ENCODE measurements at regions not wholly inside any gene's neighbourhood (a gene's known extent, or its start where the extent isn't known, plus 50 kb on each side); places are given as distances from the start of the nearest gene placed in this dataset.

- no peak for DNase-seq (ENCODE audit: low read depth in 2 of 3, low spot score in 2 of 3)
These were observed 344.1 kb upstream of the WWC1 start for GRCh38 chr5:167947306-167947705.

GRCh38 chr5:167948251-167948650, 343.2 kb upstream of the WWC1 start:
- DNase-seq (ENCODE audit: low read depth in 2 of 3, low spot score in 2 of 3): peak in 2 of 3 donors; percentile 44 to 77

- no peak for DNase-seq (ENCODE audit: low read depth in 2 of 3, low spot score in 2 of 3)
These were observed 342.0 kb upstream of the WWC1 start for GRCh38 chr5:167949435-167949834.

DNA sequence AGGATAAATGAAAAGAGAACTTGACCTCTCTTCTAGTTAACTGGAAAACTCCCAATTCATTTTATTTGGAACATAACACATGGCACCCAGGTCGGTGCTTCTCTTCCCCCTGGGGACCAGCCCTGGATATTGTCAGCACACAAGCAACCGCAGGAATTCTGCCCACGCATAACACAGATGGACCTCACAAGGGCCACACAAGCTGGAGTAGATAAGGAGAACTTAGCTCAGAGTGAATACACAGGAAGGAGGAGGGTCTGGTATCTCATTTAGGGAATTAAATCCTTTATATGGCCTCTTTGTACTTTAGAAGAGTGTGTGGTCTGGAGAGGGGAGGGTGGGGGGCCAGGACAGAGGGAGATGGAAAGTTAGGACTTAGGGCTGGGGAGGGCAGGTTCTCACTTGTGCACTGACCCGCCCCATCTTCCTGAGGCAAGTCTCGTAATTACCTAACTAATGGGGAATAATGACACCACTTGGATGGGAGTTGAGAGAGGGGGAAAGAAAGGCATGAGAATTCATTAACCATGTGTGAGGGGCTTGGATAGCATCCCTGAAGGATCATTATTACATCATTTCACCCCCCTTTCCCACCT, 341.2 kb upstream of the WWC1 start:
- no peak for DNase-seq (ENCODE audit: low read depth in 2 of 3, low spot score in 2 of 3)

- no peak for DNase-seq (ENCODE audit: low read depth in 2 of 3, low spot score in 2 of 3)
These were observed 340.3 kb upstream of the WWC1 start for GRCh38 chr5:167951116-167951515.

GRCh38 chr5:167952278-167952995, 339.0 kb upstream of the WWC1 start:
- no peak for DNase-seq (ENCODE audit: low read depth in 2 of 3, low spot score in 2 of 3)

DNA sequence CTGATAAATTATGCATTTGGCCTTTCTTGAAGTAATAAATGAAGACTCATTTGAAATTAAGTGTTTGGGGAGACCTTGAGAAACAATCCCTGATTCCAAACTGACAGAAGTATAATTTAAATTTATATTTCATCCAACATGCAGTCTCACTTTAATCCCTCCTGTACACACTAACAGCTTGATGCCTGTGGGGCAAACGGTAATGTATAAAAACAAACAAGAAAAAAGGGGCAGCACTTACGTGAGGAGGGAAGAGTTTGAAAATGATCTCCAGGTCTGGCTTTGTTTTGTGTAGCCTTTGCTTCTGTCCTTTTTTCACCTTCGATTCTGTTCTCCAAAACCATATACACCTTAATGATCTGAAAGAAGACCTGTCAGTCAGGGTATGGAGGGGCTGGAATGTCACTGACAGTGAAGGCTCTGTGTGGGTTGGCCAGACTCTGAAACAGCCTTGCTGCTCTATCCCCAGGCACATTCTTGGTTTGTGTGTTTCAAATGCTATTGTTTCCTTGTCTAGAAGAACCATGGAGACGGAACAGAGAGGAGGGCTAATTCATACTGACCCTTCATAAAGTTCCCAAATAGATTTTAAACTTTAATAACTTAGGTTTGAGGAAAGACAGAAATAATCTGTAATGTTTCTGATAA, 338.2 kb upstream of the WWC1 start:
- DNase-seq (ENCODE audit: low read depth in 2 of 3, low spot score in 2 of 3): no peak

GRCh38 chr5:167961731-167962130, 329.7 kb upstream of the WWC1 start:
- no peak for DNase-seq (ENCODE audit: low read depth in 2 of 3, low spot score in 2 of 3)

DNA sequence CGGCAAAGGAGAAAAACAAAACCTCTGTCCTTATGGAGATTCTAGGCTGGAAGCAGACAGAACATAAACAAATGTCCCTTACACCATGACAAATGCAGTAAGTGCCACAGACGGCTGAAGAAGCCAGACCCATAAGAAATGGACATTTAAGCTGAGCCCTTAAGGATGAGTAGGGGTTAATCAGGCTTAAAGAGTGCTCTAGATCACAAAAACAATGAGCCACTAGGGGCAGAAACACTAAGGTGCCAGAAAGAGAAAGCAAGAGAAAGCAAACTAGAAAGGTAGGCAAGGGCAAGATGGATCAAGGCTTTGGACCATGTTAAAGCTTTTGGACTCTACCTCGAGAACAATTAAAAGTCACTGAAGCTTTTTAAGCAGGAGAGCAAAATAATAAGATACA, 326.9 kb upstream of the WWC1 start:
- DNase-seq (ENCODE audit: low read depth in 2 of 3, low spot score in 2 of 3): peak in 1 of 3 donors; percentile 22

GRCh38 chr5:167965710-167966109, 325.7 kb upstream of the WWC1 start:
- DNase-seq (ENCODE audit: low read depth in 2 of 3, low spot score in 2 of 3): no peak

DNA sequence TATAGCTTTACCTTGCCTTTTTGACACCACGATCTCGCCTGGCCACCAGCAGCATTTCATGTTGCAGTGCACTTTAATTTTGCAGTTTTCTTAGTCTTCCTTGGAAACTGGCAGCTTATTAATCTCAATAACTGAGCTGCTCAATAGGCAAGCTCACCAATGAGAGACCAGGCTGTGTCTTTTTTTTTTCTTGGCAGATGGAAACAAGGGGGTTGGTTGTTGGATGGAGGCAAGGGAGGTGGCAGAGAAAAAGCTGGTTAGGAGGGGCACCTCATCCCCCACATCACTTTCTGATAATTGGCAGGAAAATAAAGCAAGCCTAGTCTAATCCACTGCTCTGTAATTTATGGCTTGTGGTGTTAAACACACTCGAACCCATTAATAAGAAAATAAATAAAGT, 324.5 kb upstream of the WWC1 start:
- no peak for DNase-seq (ENCODE audit: low read depth in 2 of 3, low spot score in 2 of 3)

DNA sequence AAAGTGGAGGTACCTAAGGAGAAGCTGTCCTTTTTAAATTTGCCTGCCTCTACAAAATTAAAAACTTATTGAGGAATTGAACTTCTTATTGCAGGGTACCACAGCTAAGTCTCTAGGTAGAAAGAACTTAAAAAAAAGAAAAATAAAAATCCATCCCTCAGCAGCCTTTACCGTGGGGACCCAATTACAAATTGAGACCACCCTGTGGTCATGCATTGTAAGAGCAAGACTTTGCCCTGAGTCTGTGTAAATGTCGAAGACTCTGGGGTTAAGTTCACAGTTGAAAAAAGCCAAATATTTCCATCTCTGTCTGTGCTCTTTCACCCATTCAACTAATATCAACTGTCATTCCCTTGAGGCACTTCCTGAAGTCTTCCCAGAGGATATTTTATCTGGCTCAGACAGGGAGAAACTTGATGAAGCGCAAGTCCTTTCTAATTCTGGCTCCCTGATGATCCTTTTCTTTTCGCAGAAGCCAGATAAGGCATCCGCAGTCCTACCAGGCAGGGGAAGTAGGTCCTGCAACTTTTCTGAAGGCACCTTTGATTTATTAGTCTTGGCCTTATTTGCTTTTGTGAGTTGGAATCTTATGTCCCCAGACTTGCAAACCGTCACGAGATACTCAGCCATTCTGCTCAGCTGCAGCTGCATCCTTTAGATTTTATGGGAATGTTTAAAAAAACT, 323.8 kb upstream of the WWC1 start:
- peak in 1 of 3 donors; percentile 21 for DNase-seq (ENCODE audit: low read depth in 2 of 3, low spot score in 2 of 3)

GRCh38 chr5:167968837-167969236, 322.6 kb upstream of the WWC1 start:
- DNase-seq (ENCODE audit: low read depth in 2 of 3, low spot score in 2 of 3): no peak

DNA sequence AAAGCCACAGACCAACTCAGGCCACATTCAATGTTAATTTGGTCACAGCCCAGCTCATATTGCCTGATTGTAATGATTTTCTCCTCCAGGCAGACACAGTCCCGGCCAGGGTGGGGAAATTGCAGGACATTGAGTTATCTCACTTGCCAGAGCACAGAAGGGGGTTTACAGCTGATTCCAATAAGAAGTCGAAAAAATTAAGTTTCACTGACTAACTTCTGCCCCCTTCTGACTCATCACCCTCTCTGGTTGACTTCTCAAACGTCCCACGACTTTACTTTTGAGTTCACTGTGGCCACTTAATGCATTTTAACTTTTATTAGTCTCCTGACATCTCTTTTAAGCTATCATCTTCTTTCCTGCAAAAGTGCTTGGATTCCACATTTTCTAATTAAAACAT, 321.4 kb upstream of the WWC1 start:
- no peak for DNase-seq (ENCODE audit: low read depth in 2 of 3, low spot score in 2 of 3)

DNA sequence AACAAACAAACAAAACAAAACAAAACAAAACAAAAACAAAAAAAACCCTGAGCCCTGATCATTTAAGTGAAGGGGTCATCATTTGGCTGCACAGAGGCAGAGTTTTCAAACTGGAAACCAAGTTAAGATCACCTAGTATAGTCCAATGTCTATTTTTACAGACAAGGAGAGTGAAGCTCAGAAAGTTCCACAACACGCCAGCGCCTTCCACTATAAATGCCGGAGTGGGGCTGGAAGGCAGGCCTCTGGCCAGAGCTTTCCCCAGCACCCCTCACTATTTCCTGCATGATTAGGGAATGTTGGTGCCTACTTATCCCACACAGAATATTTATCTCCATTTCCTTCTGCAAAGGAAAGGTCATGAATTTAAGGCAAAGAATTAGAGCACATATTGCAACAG, 319.7 kb upstream of the WWC1 start:
- no peak for DNase-seq (ENCODE audit: low read depth in 2 of 3, low spot score in 2 of 3)

GRCh38 chr5:167973126-167973525, 318.3 kb upstream of the WWC1 start:
- no peak for DNase-seq (ENCODE audit: low read depth in 2 of 3, low spot score in 2 of 3)

DNA sequence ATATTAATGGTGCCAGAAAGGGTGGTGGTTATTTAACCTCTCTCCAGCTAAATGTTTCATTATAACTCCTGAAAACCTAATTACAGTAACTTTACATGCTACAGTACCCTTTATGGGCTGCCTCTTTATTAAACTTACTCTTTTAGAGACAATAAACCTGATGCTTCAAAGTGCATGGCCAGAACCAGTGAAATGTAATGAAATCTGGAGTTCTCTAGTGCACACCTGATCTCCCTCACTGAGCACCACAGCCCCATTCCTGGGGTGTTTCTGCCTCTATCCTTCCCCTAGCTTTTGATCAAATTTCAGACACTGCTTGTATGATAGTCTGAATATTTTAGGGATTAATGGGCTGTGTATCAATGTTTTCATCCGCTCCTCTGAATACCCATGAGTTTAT, 306.5 kb upstream of the WWC1 start:
- DNase-seq (ENCODE audit: low read depth in 2 of 3, low spot score in 2 of 3): no peak

DNA sequence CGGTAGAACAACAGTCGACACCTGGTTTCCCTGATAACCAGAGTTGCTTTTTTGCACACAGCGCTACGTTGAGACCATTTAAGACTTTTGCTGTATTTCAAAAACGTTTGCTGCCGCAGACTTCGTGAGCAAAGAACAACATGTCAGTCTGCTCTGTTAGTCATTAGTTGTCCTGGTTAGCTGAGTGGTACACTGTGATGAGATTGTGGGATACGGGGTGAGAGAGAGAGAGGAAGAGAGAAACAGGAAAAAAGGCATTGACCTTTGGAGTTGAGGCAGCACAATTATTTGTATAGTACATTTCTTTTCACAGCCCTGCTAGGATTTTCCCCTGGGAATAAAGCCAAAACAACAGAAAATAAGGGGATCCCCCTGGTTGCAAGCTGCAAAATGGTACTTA, 306.1 kb upstream of the WWC1 start:
- no peak for DNase-seq (ENCODE audit: low read depth in 2 of 3, low spot score in 2 of 3)

DNA sequence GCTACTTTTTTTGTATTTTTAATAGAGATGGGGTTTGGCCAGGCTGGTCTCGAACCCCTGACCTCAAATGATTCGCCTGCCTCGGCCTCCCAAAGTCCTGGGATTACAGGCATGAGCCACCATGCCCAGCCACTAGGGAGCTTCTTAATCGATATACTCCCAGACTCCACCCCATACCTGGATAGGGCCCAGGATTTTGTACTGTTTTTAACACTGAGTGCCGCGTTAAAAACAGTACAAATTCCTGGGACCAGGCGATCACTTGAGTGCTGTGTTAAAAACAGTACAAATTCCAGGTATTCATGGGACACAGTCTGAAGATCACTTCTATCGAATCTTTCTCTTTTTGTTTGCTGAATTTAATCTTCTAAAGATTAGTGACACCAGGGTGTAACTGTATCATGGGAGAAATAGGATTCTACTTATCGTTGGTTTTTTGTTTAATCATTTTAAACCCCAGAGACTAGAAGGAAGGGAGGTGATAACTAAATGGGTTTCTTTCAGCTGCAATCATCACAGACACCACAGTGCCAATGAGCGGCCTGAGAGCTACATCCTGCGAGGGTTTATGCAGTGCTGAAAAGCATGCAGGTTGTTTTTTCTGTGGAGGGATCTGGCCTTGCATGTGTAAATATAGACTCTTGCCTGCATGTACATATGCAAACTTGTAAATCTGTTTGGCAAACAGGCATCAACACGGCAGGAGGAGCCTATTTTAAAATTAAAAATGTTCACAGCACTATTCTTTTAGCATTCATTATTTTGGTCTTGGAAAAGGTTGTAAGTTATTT, 303.8 kb upstream of the WWC1 start:
- DNase-seq (ENCODE audit: low read depth in 2 of 3, low spot score in 2 of 3): no peak

GRCh38 chr5:167992868-167993267, 298.6 kb upstream of the WWC1 start:
- no peak for DNase-seq (ENCODE audit: low read depth in 2 of 3, low spot score in 2 of 3)

DNA sequence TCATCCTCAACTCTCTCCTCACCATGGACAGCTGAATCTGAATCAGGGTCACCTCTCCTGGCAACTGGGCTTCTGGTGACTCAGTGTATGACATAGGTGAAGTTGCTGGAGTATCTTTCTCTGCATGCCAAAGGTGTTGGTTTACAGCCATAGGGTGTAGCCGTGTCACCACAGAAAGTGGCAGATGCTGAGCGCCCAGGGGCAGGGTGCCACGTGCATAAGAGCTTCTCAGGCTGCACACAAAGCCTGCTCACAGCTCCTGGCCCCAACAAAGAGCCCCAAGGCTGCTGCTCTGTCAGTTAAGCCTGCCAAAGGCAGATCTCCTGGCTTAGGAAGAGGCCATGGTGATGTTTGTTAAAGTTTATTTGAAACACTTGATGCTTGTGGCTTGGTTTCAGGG, 297.7 kb upstream of the WWC1 start:
- no peak for DNase-seq (ENCODE audit: low read depth in 2 of 3, low spot score in 2 of 3)

Data from hematopoietic multipotent progenitor cell (in vitro differentiated cells).